ENCODE measurements at regions not wholly inside any gene's neighbourhood (a gene's known extent, or its start where the extent isn't known, plus 50 kb on each side); places are given as distances from the start of the nearest gene placed in this dataset.
"Not testable (repeated sequence)": the region's sequence is repeated elsewhere in the genome, so short reads cannot be mapped to it uniquely, and the experiment has no call there.

GRCh38 chr15:99466701-99467337, 99.0 kb upstream of the MEF2A start:
- intact Hi-C loops (cut with DNase I; ENCODE audit: low total_unique reads): no loop called here
- WGBS, 2 donors (ENCODE audit: low coverage in 1 of 2): 76% methylated on average over 18 of the region's 18 CpGs; no CpG with 5 or more reads in 1 of the 2 donors
- no peak overlapping the region for H3K27ac ChIP-seq
- H3K4me3 ChIP-seq: no peak overlapping the region
- H3K27me3 ChIP-seq: no peaks in the 10 kb centered on the region
- no peak for DNase-seq
- TF ChIP-seq EP300 (IDR thresholded peaks at IDR 0.05; ENCODE audit: low read depth): no peak
- no peak for TF ChIP-seq POLR2AphosphoS5 (IDR thresholded peaks at IDR 0.05)
- TF ChIP-seq POLR2A (IDR thresholded peaks at IDR 0.05): no peak
- no peak for TF ChIP-seq CTCF (IDR thresholded peaks at IDR 0.05)
- peaks cover 12% of the 10 kb centered on the region in 2 donors for H3K9me3 ChIP-seq
- no peaks in the 10 kb centered on the region for H3K36me3 ChIP-seq
- in situ Hi-C loops (cut with MboI; ENCODE audit: low pct_ligation_motif_present in 1 of 4, low pct_unique_long_range_greater_than_20kb in 1 of 4, low sequenced_read_pairs in 3 of 4): no loop called here
- no peaks in the 10 kb centered on the region for H3K4me1 ChIP-seq

- no peak overlapping the region for H3K27ac ChIP-seq
- H3K36me3 ChIP-seq: no peaks in the 10 kb centered on the region
- no peaks in the 10 kb centered on the region for H3K4me1 ChIP-seq
- 90 to 92% methylated on average over 6 to 14 of the region's 14 CpGs for WGBS, 2 donors (ENCODE audit: low coverage in 1 of 2)
- no peak for DNase-seq
- in situ Hi-C loops (cut with MboI; ENCODE audit: low pct_ligation_motif_present in 1 of 4, low pct_unique_long_range_greater_than_20kb in 1 of 4, low sequenced_read_pairs in 3 of 4): no loop called here
- no peak overlapping the region for H3K4me3 ChIP-seq
- H3K9me3 ChIP-seq: peaks cover 12% of the 10 kb centered on the region in 2 donors
- no peaks in the 10 kb centered on the region for H3K27me3 ChIP-seq
- TF ChIP-seq CTCF (IDR thresholded peaks at IDR 0.05) (no peak), EP300 (IDR thresholded peaks at IDR 0.05; ENCODE audit: low read depth) (no peak), POLR2A (IDR thresholded peaks at IDR 0.05) (no peak), POLR2AphosphoS5 (IDR thresholded peaks at IDR 0.05) (no peak)
- intact Hi-C loops (cut with DNase I; ENCODE audit: low total_unique reads): no loop called here
Observed at GRCh38 chr15:99467338-99467720, 98.5 kb upstream of the MEF2A start.

- no peak overlapping the region for H3K27ac ChIP-seq
- no peak overlapping the region for H3K4me3 ChIP-seq
- no peak for DNase-seq
- H3K9me3 ChIP-seq: peaks cover 11 to 12% of the 10 kb centered on the region in 2 donors
- 70% methylated on average over 4 of the region's 4 CpGs; no CpG with 5 or more reads in 1 of the 2 donors for WGBS, 2 donors (ENCODE audit: low coverage in 1 of 2)
- TF ChIP-seq POLR2A (IDR thresholded peaks at IDR 0.05): no peak
- no peak for TF ChIP-seq POLR2AphosphoS5 (IDR thresholded peaks at IDR 0.05)
- no peak for TF ChIP-seq EP300 (IDR thresholded peaks at IDR 0.05; ENCODE audit: low read depth)
- no peak for TF ChIP-seq CTCF (IDR thresholded peaks at IDR 0.05)
- no peaks in the 10 kb centered on the region for H3K27me3 ChIP-seq
- in situ Hi-C loops (cut with MboI; ENCODE audit: low pct_ligation_motif_present in 1 of 4, low pct_unique_long_range_greater_than_20kb in 1 of 4, low sequenced_read_pairs in 3 of 4) (no loop called here), intact Hi-C loops (cut with DNase I; ENCODE audit: low total_unique reads) (no loop called here)
- no peaks in the 10 kb centered on the region for H3K36me3 ChIP-seq
- no peaks in the 10 kb centered on the region for H3K4me1 ChIP-seq
Observed at GRCh38 chr15:99467853-99468464, 97.8 kb upstream of the MEF2A start.

- H3K4me1 ChIP-seq; DNase-seq; H3K36me3 ChIP-seq; intact Hi-C loops (cut with DNase I; ENCODE audit: low total_unique reads); H3K27ac ChIP-seq; H3K9me3 ChIP-seq; in situ Hi-C loops (cut with MboI; ENCODE audit: low pct_ligation_motif_present in 1 of 4, low pct_unique_long_range_greater_than_20kb in 1 of 4, low sequenced_read_pairs in 3 of 4); H3K4me3 ChIP-seq; H3K27me3 ChIP-seq: not testable (repeated sequence)
- 80 to 100% methylated on average over 2 to 3 of the region's 3 CpGs for WGBS, 2 donors (ENCODE audit: low coverage in 1 of 2)
Observed at GRCh38 chr15:99470204-99470603, 95.6 kb upstream of the MEF2A start.

Data from transverse colon (tissue), 4 donors.